ENCODE measurements at regions not wholly inside any gene's neighbourhood (a gene's known extent, or its start where the extent isn't known, plus 50 kb on each side); places are given as distances from the start of the nearest gene placed in this dataset.

DNA sequence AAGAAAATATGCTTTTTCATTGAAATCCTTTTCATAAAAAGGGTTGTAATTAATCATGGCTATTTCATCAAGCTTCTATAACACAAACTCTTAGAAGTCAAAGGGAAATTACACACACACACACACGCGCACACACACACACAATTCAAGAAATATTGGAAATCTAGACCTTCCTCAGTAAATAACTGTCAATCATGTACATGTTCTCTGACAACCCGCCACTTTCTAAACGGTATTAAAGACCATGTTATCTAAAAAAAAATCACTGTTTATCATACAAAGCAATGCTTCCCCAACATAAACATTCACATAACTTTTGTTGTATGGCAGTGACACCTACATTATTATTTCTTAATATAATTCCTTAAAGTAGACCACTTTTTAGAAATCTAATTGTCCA lies 132.2 kb downstream of the EFNB2 start:
- no peaks in the 10 kb centered on the region for H3K9me3 ChIP-seq (ENCODE audit: control insufficient read depth, low read length)
- H3K9ac ChIP-seq (ENCODE audit: low read length), result no peak overlapping the region
- no peaks in the 10 kb centered on the region for H3K4me1 ChIP-seq (ENCODE audit: control insufficient read depth, insufficient read depth, low read length)
- H3K36me3 ChIP-seq (ENCODE audit: control insufficient read depth, insufficient read depth, low read length), result no peaks in the 10 kb centered on the region
- no peaks in the 10 kb centered on the region for H3K27me3 ChIP-seq (ENCODE audit: control insufficient read depth, insufficient read depth, low read length)
- H3K4me3 ChIP-seq (ENCODE audit: low read length), result no peak overlapping the region

DNA sequence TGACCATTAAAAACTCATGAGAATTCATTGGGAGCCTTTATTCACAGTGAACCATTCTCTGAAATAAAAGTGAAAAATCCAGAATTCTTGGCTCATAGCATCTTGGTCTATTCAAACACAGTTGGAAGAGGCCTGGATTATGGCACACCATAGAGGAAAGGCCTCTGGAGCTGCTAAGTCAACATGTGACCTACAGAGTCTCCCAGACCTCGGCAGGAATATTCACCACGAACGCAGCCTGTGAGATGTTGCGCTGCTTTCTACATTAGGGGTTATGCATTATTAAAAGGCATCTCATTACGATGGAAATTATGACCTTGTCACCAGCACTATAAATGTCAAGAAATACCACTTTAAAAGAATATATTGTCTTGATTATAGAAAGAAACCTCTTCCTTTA lies 132.6 kb downstream of the EFNB2 start:
- H3K4me3 ChIP-seq (ENCODE audit: low read length), result no peak overlapping the region
- H3K9ac ChIP-seq (ENCODE audit: low read length), result no peak overlapping the region
- H3K36me3 ChIP-seq (ENCODE audit: control insufficient read depth, insufficient read depth, low read length), result no peaks in the 10 kb centered on the region
- no peaks in the 10 kb centered on the region for H3K27me3 ChIP-seq (ENCODE audit: control insufficient read depth, insufficient read depth, low read length)
- no peaks in the 10 kb centered on the region for H3K4me1 ChIP-seq (ENCODE audit: control insufficient read depth, insufficient read depth, low read length)
- no peaks in the 10 kb centered on the region for H3K9me3 ChIP-seq (ENCODE audit: control insufficient read depth, low read length)

DNA sequence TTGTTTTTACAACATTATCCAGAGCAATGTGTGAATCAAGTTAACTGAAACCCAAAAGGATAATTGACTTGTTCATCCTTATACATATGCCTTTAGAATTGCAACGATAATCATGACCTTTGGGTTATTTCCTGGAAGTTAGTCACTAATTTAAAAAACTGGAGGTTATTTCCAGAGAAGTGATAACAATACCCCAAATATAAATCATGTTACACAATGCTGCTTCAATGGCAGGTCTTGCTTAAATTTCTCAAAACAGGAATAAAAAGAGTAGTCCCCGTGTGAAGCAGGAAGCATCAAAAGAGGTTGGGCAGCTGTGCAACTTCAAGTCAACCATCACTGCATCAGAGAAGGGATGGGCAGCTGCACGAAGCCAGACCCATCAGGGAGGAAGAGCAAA lies 134.4 kb downstream of the EFNB2 start:
- Histone ChIP-seq H3K9me3 (ENCODE audit: control insufficient read depth, low read length) (no peaks in the 10 kb centered on the region), H3K9ac (ENCODE audit: low read length) (no peak overlapping the region), H3K4me1 (ENCODE audit: control insufficient read depth, insufficient read depth, low read length) (no peaks in the 10 kb centered on the region), H3K27me3 (ENCODE audit: control insufficient read depth, insufficient read depth, low read length) (no peaks in the 10 kb centered on the region), H3K36me3 (ENCODE audit: control insufficient read depth, insufficient read depth, low read length) (no peaks in the 10 kb centered on the region), H3K4me3 (ENCODE audit: low read length) (no peak overlapping the region)

GRCh38 chr13:106400289-106400688 lies 135.2 kb downstream of the EFNB2 start:
- H3K9ac ChIP-seq (ENCODE audit: low read length), result no peak overlapping the region
- H3K27me3 ChIP-seq (ENCODE audit: control insufficient read depth, insufficient read depth, low read length), result no peaks in the 10 kb centered on the region
- H3K4me1 ChIP-seq (ENCODE audit: control insufficient read depth, insufficient read depth, low read length), result no peaks in the 10 kb centered on the region
- H3K4me3 ChIP-seq (ENCODE audit: low read length), result no peak overlapping the region
- no peaks in the 10 kb centered on the region for H3K36me3 ChIP-seq (ENCODE audit: control insufficient read depth, insufficient read depth, low read length)
- H3K9me3 ChIP-seq (ENCODE audit: control insufficient read depth, low read length), result no peaks in the 10 kb centered on the region

DNA sequence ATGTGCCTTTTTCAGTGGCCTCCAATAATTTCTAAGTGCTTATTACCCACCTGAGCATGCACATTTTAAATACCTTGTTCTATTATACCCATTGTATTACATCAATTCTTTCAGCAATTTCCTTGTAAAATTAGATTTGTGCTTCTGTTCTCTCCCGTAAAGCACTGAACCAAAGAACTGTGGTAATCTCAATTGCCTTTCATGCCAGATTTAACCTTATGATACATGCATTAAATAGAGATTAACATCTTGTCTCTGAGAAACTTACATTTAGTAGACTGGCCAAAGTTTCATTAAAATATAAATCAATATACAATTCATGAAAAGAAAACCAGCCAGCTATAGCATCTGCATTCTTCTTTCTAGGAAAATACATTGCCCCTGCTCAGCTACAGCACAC lies 137.2 kb downstream of the EFNB2 start:
- no peaks in the 10 kb centered on the region for H3K9me3 ChIP-seq (ENCODE audit: control insufficient read depth, low read length)
- no peak overlapping the region for H3K9ac ChIP-seq (ENCODE audit: low read length)
- H3K27me3 ChIP-seq (ENCODE audit: control insufficient read depth, insufficient read depth, low read length), result no peaks in the 10 kb centered on the region
- H3K4me1 ChIP-seq (ENCODE audit: control insufficient read depth, insufficient read depth, low read length), result no peaks in the 10 kb centered on the region
- no peaks in the 10 kb centered on the region for H3K36me3 ChIP-seq (ENCODE audit: control insufficient read depth, insufficient read depth, low read length)
- H3K4me3 ChIP-seq (ENCODE audit: low read length), result no peak overlapping the region

DNA sequence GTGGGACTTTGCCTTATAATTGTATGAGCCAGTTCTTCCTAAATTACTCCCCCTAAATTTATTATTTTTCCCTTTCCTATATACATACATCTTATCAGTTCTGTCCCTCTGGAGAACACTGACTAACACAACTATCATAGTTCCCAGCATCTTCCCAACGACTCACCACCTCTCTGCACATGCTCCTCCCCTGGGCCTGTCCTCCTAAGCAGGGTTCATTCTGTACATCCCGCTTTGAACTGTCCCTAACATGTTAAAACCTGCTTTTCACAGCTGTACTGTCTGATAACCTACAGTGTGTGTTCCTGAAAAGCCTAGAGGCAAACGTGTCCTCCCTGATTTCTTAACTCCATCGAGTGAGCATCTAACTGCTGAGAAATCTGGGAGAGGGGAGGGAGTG lies 141.7 kb downstream of the EFNB2 start:
- Histone ChIP-seq H3K36me3 (ENCODE audit: control insufficient read depth, insufficient read depth, low read length) (no peaks in the 10 kb centered on the region), H3K27me3 (ENCODE audit: control insufficient read depth, insufficient read depth, low read length) (no peaks in the 10 kb centered on the region), H3K4me1 (ENCODE audit: control insufficient read depth, insufficient read depth, low read length) (peaks cover 10% of the 10 kb centered on the region), H3K4me3 (ENCODE audit: low read length) (no peak overlapping the region), H3K9ac (ENCODE audit: low read length) (no peak overlapping the region), H3K9me3 (ENCODE audit: control insufficient read depth, low read length) (no peaks in the 10 kb centered on the region)

DNA sequence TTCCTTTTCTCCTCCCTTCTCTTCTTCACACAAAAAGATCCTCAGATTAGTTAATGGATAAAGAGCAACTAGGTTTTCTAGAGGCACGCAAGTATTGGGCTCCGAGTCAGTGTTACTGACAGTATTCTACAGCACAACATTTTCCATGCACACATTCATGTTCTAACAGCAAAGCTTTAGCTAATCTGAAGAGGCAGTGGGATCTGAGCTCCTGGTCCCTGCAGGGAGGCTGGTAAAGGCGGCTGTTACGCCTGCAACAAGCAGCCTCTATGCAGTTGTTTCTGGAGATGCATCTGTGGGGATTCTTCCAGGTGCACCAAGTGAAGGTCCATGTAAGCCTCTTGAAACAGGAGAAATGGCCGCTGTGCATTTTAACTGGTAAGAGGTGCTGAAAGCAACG lies 143.8 kb downstream of the EFNB2 start:
- H3K9ac ChIP-seq (ENCODE audit: low read length), result no peak overlapping the region
- H3K4me3 ChIP-seq (ENCODE audit: low read length), result no peak overlapping the region
- no peaks in the 10 kb centered on the region for H3K36me3 ChIP-seq (ENCODE audit: control insufficient read depth, insufficient read depth, low read length)
- no peaks in the 10 kb centered on the region for H3K27me3 ChIP-seq (ENCODE audit: control insufficient read depth, insufficient read depth, low read length)
- H3K4me1 ChIP-seq (ENCODE audit: control insufficient read depth, insufficient read depth, low read length), result peaks cover 10% of the 10 kb centered on the region
- H3K9me3 ChIP-seq (ENCODE audit: control insufficient read depth, low read length), result no peaks in the 10 kb centered on the region

- no peak overlapping the region for H3K4me3 ChIP-seq (ENCODE audit: low read length)
- H3K27me3 ChIP-seq (ENCODE audit: control insufficient read depth, insufficient read depth, low read length), result no peaks in the 10 kb centered on the region
- H3K9ac ChIP-seq (ENCODE audit: low read length), result no peak overlapping the region
- peaks cover 10% of the 10 kb centered on the region for H3K4me1 ChIP-seq (ENCODE audit: control insufficient read depth, insufficient read depth, low read length)
- H3K9me3 ChIP-seq (ENCODE audit: control insufficient read depth, low read length), result no peaks in the 10 kb centered on the region
- H3K36me3 ChIP-seq (ENCODE audit: control insufficient read depth, insufficient read depth, low read length), result no peaks in the 10 kb centered on the region
Measured at GRCh38 chr13:106391271-106391670, 144.2 kb downstream of the EFNB2 start.

DNA sequence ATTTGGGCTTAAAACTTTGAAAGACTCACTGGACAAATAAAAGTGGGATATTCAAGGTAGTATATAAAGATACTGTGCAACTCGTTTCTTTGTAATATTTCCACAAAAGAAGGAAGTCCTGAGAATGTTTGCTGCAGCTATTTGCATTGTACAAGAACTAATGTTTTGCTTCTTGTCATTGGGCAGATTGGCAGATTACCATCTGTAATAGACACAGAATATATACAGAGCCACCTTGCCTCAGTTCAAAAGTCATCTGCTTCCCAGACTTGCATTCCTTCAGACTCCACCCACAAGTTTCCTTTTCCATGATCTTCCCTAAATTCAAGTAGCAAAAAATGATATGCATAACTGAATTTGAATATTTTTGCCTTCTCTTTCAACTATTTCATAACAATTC lies 145.1 kb downstream of the EFNB2 start:
- H3K36me3 ChIP-seq (ENCODE audit: control insufficient read depth, insufficient read depth, low read length), result no peaks in the 10 kb centered on the region
- no peaks in the 10 kb centered on the region for H3K9me3 ChIP-seq (ENCODE audit: control insufficient read depth, low read length)
- peaks cover 10% of the 10 kb centered on the region for H3K4me1 ChIP-seq (ENCODE audit: control insufficient read depth, insufficient read depth, low read length)
- H3K27me3 ChIP-seq (ENCODE audit: control insufficient read depth, insufficient read depth, low read length), result no peaks in the 10 kb centered on the region
- no peak overlapping the region for H3K4me3 ChIP-seq (ENCODE audit: low read length)
- no peak overlapping the region for H3K9ac ChIP-seq (ENCODE audit: low read length)

GRCh38 chr13:106385654-106386053 lies 149.8 kb downstream of the EFNB2 start:
- Histone ChIP-seq H3K9me3 (ENCODE audit: control insufficient read depth, low read length) (no peaks in the 10 kb centered on the region), H3K4me3 (ENCODE audit: low read length) (no peak overlapping the region), H3K9ac (ENCODE audit: low read length) (no peak overlapping the region), H3K4me1 (ENCODE audit: control insufficient read depth, insufficient read depth, low read length) (peaks cover 21% of the 10 kb centered on the region), H3K36me3 (ENCODE audit: control insufficient read depth, insufficient read depth, low read length) (no peaks in the 10 kb centered on the region), H3K27me3 (ENCODE audit: control insufficient read depth, insufficient read depth, low read length) (no peaks in the 10 kb centered on the region)

- H3K36me3 ChIP-seq (ENCODE audit: control insufficient read depth, insufficient read depth, low read length), result no peaks in the 10 kb centered on the region
- peaks cover 14% of the 10 kb centered on the region for H3K4me1 ChIP-seq (ENCODE audit: control insufficient read depth, insufficient read depth, low read length)
- H3K4me3 ChIP-seq (ENCODE audit: low read length), result no peak overlapping the region
- H3K27me3 ChIP-seq (ENCODE audit: control insufficient read depth, insufficient read depth, low read length), result no peaks in the 10 kb centered on the region
- H3K9me3 ChIP-seq (ENCODE audit: control insufficient read depth, low read length), result no peaks in the 10 kb centered on the region
- no peak overlapping the region for H3K9ac ChIP-seq (ENCODE audit: low read length)
Measured at GRCh38 chr13:106384516-106384915, 150.9 kb downstream of the EFNB2 start.

DNA sequence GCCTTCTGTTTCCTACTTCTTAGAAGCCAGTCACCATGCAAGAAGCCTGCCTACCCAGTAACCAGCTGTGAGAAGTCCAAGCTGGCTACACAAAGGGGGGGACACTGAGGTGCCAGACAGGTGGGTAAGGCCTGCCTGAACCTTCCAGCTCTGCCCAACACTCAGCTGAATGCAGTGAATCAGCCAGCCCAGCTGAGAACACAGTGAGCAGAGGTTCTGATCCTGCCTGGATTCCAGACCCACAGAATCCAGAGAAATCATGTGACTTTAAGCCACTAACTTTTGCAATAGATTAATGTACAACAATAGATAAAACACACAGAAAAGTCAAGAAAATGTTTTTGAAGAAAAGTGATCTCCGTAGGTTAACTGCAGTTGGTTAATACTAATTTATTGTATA lies 151.7 kb downstream of the EFNB2 start:
- no peaks in the 10 kb centered on the region for H3K27me3 ChIP-seq (ENCODE audit: control insufficient read depth, insufficient read depth, low read length)
- no peak overlapping the region for H3K9ac ChIP-seq (ENCODE audit: low read length)
- no peaks in the 10 kb centered on the region for H3K9me3 ChIP-seq (ENCODE audit: control insufficient read depth, low read length)
- peaks cover 14% of the 10 kb centered on the region for H3K4me1 ChIP-seq (ENCODE audit: control insufficient read depth, insufficient read depth, low read length)
- no peaks in the 10 kb centered on the region for H3K36me3 ChIP-seq (ENCODE audit: control insufficient read depth, insufficient read depth, low read length)
- no peak overlapping the region for H3K4me3 ChIP-seq (ENCODE audit: low read length)

DNA sequence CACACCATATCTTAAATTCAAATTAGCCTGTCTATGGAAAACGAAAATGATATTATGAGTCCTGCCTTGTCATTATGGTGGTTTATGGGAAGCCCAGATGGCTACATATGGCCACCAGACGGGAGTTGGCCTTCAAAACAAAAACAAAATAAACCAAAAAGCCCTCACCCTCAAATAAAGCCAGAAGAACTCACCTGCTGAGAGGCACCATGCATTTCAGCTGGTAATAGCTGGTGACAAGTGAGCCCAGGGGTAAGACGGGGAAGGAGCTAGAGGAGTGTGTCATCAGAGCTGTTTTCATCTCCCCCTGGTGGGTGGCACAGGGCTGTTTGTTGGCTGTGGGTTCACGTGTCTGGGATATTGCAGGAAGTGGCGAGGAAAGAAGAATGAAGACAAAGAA lies 152.9 kb downstream of the EFNB2 start:
- no peak overlapping the region for H3K4me3 ChIP-seq (ENCODE audit: low read length)

More for the DNA sequence above, 152.9 kb downstream of the EFNB2 start:
- H3K9me3 ChIP-seq (ENCODE audit: control insufficient read depth, low read length), result no peaks in the 10 kb centered on the region
- peaks cover 14% of the 10 kb centered on the region for H3K4me1 ChIP-seq (ENCODE audit: control insufficient read depth, insufficient read depth, low read length)
- no peak overlapping the region for H3K9ac ChIP-seq (ENCODE audit: low read length)
- H3K27me3 ChIP-seq (ENCODE audit: control insufficient read depth, insufficient read depth, low read length), result no peaks in the 10 kb centered on the region
- no peaks in the 10 kb centered on the region for H3K36me3 ChIP-seq (ENCODE audit: control insufficient read depth, insufficient read depth, low read length)
